GM23338 (cell line): ENCODE measurements at regions not wholly inside any gene's neighbourhood (a gene's known extent, or its start where the extent isn't known, plus 50 kb on each side); places are given as distances from the start of the nearest gene placed in this dataset.

ENCODE experiments used
- EZH2 ChIP-seq: fragments of 200-600 bp; sonication (generic); IDR thresholded peaks from one replicate; pipeline ENCODE4 v1.8.0; 2017; ENCODE audit warnings: antibody characterized with exemption, mild to moderate bottlenecking, low read depth; ENCODE audit not compliant: unreplicated experiment
- REST ChIP-seq: IDR thresholded peaks from one replicate; pipeline ENCODE4 v1.6.1; 2018; ENCODE audit warnings: antibody characterized with exemption; ENCODE audit not compliant: unreplicated experiment
- ZNF114 ChIP-seq: fragments of 250-450 bp; sonication (Bioruptor Pico); IDR thresholded peaks from 2 replicates; pipeline ENCODE4 v1.5.0; 2020; ENCODE audit warnings: mild to moderate bottlenecking, moderate library complexity
- TF ChIP-seq, protein P1 (sequence below): fragments of 250-450 bp; sonication (Bioruptor Pico); IDR thresholded peaks from 2 replicates; pipeline ENCODE4 v1.5.0; 2020; ENCODE audit warnings: mild to moderate bottlenecking, moderate library complexity
- TF ChIP-seq, protein P2 (sequence below): IDR thresholded peaks from 2 replicates; pipeline ENCODE4 v1.6.1; 2016; ENCODE audit warnings: antibody characterized with exemption

DNA sequence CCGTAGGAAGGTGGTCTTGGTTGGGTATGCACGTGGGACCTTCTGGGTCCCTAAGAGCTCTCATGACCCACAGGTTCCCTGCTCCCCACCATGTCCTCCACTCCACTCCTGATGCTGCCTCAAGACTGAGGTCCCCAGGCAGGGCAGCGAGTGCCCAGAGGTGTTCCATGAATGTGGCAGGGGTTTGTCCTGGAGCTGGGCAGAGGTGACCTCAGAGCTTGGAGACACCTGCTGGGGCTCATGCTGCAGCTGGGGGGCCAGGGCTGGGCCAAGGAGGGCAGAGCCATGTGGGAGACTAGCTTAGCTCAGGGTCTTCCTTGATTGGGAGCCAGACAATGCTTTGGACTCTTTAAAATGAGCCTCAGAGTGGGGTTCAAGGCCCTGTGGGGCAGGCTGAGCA is 74.0 kb upstream of the PITX1 start (continued):
- TF ChIP-seq, protein P1, sequence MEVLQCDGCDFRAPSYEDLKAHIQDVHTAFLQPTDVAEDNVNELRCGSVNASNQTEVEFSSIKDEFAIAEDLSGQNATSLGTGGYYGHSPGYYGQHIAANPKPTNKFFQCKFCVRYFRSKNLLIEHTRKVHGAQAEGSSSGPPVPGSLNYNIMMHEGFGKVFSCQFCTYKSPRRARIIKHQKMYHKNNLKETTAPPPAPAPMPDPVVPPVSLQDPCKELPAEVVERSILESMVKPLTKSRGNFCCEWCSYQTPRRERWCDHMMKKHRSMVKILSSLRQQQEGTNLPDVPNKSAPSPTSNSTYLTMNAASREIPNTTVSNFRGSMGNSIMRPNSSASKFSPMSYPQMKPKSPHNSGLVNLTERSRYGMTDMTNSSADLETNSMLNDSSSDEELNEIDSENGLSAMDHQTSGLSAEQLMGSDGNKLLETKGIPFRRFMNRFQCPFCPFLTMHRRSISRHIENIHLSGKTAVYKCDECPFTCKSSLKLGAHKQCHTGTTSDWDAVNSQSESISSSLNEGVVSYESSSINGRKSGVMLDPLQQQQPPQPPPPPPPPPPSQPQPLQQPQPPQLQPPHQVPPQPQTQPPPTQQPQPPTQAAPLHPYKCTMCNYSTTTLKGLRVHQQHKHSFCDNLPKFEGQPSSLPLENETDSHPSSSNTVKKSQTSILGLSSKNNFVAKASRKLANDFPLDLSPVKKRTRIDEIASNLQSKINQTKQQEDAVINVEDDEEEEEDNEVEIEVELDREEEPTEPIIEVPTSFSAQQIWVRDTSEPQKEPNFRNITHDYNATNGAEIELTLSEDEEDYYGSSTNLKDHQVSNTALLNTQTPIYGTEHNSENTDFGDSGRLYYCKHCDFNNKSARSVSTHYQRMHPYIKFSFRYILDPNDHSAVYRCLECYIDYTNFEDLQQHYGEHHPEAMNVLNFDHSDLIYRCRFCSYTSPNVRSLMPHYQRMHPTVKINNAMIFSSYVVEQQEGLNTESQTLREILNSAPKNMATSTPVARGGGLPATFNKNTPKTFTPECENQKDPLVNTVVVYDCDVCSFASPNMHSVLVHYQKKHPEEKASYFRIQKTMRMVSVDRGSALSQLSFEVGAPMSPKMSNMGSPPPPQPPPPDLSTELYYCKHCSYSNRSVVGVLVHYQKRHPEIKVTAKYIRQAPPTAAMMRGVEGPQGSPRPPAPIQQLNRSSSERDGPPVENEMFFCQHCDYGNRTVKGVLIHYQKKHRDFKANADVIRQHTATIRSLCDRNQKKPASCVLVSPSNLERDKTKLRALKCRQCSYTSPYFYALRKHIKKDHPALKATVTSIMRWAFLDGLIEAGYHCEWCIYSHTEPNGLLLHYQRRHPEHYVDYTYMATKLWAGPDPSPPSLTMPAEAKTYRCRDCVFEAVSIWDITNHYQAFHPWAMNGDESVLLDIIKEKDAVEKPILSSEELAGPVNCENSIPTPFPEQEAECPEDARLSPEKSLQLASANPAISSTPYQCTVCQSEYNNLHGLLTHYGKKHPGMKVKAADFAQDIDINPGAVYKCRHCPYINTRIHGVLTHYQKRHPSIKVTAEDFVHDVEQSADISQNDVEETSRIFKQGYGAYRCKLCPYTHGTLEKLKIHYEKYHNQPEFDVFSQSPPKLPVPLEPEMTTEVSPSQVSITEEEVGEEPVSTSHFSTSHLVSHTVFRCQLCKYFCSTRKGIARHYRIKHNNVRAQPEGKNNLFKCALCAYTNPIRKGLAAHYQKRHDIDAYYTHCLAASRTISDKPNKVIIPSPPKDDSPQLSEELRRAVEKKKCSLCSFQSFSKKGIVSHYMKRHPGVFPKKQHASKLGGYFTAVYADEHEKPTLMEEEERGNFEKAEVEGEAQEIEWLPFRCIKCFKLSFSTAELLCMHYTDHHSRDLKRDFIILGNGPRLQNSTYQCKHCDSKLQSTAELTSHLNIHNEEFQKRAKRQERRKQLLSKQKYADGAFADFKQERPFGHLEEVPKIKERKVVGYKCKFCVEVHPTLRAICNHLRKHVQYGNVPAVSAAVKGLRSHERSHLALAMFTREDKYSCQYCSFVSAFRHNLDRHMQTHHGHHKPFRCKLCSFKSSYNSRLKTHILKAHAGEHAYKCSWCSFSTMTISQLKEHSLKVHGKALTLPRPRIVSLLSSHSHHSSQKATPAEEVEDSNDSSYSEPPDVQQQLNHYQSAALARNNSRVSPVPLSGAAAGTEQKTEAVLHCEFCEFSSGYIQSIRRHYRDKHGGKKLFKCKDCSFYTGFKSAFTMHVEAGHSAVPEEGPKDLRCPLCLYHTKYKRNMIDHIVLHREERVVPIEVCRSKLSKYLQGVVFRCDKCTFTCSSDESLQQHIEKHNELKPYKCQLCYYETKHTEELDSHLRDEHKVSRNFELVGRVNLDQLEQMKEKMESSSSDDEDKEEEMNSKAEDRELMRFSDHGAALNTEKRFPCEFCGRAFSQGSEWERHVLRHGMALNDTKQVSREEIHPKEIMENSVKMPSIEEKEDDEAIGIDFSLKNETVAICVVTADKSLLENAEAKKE (CRISPR knock-in tag) = no peak
- TF ChIP-seq REST (no peak), EZH2 (no peak), ZNF114 (CRISPR knock-in tag) (no peak)
- TF ChIP-seq, protein P2, sequence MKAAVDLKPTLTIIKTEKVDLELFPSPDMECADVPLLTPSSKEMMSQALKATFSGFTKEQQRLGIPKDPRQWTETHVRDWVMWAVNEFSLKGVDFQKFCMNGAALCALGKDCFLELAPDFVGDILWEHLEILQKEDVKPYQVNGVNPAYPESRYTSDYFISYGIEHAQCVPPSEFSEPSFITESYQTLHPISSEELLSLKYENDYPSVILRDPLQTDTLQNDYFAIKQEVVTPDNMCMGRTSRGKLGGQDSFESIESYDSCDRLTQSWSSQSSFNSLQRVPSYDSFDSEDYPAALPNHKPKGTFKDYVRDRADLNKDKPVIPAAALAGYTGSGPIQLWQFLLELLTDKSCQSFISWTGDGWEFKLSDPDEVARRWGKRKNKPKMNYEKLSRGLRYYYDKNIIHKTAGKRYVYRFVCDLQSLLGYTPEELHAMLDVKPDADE = no peak
